ENCODE measurements at regions not wholly inside any gene's neighbourhood (a gene's known extent, or its start where the extent isn't known, plus 50 kb on each side); places are given as distances from the start of the nearest gene placed in this dataset.
"Not testable (repeated sequence)": the region's sequence is repeated elsewhere in the genome, so short reads cannot be mapped to it uniquely, and the experiment has no call there.

DNA sequence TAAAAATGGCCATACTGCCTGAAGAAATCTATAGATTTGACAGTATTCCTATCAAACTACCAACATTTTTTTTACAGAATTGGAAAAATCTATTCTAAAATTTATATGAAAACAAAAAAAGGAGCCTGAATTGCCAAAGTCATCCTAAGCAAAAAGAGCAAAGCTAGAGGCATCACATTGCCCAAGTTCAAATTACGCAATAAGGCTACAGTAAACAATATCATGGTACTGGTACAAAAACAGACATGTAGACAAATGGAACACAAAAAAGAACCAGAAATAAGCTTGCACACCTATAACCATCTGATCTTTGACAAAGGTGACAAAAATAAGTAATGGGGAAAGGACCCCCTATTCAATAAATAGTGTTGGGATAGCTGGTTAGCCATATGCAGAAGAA, 50.2 kb upstream of the THSD7B start:
- no peak for DNase-seq (ENCODE audit: low spot score)

DNA sequence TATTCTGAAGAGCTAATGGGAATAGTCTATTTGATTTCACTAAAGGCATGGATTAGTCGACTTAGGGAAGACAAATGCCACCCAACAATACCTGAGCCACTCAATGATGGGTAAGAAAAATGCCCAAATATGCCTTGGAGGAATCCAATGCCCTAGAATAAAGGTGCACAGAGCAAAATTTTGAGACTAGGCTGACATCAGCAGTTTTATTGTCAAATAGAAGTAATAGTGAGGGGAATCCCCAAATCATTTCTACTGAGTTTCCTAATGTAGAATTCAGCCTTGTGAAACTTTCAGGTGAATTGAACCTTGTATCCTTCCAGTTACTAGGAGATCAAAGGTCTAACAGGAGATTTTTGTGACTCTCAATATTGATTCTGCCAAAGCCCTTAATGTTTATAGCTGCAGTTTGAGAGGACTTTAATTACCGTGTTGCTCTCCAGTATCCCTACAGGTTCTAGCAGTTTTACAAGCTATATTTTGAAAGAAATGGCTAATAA, 50.8 kb upstream of the THSD7B start:
- DNase-seq (ENCODE audit: low spot score): no peak

DNA sequence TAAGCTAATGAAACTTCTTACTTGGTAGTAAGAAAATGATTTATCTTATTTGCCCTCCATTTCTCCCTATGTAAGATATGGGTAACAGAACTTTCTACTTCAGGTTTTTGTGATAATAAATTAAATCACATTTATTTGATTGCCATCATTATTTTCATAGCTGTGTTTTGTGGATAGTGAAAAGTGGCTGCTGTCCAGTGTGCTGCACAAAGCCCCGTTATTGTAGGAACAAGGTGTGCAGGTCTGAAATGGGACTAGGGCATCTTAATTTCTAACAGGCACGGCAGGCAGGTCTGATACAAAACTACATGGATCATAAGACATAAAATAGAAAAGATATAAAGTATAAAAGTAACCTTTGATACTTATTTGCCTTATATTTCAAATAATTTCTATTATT, 51.6 kb upstream of the THSD7B start:
- no peak for DNase-seq (ENCODE audit: low spot score)

DNA sequence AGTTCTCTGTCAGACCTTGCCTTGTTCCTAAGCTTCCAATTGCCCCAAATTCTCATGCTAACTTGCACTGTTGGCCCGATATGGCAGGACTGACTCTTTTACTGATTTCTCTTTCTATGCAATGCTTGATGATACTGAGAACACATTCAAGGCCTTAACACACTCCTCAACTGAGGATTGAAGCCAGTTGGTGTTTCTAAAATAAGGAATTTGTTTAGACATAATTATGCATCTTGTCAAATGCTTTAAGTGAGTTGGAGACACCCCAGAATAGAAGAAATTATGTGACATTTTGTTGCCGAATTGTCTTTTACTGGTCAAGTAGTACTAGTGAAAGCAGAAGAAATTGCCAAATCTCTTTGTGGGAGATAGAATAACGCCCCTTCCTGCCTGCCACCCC, 60.0 kb upstream of the THSD7B start:
- DNase-seq (ENCODE audit: low spot score): no peak

DNA sequence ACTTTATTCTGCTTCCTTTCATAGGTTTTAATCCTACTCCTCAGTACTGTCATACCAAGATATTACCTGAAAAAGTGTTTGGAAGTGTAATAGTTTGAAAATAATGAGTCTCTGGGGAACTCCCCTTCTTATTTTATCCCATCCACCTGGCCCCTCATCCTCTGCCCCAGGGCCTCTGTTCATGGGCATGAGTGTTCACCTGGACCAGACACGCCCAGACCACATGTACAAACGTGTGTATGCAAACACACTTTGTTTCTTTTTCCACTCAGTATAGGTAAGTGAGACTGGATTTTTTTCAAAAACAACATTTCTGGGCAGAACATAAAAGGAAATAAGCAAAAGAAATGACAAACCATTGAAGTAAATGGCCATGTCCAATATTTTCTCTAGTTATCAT, 62.1 kb upstream of the THSD7B start:
- no peak for DNase-seq (ENCODE audit: low spot score)

DNA sequence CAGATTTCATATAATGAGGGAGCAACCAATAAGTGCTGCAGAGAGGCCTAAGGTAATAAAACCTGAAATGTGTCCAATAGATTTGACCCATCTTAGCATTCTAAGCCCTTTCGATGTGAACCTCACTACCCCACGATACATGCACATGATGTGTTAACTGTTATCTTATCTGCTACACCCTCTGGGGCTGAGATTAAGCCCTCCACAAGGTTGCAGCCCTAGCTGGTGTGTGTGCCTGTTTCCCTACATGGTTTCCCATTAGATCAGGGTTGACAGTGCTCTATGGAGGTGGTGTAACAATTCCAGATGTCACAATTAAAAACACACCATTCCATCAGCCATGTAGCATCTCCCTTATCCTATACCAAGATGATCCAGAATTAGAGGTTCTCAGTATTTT, 68.9 kb upstream of the THSD7B start:
- DNase-seq (ENCODE audit: low spot score): no peak

DNA sequence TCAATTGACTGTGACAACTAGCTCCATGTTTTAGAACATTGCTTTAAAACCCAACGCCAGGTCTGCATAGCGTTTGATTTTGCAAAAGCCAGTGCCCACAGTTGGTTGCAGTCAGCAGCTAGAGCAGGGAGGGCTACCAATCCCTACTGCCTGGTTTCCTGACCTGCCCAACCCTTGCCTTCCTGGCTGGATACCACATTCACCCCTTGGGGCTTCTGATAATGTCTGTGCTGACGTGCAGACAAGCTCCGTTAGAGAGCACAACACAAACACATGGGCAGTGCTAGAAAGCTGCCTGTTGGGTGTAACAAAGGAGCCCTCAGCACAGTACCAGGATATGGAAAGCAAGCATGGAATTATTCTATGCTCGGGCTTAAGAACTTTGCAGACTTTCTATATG, 71.4 kb upstream of the THSD7B start:
- DNase-seq (ENCODE audit: low spot score): no peak

DNA sequence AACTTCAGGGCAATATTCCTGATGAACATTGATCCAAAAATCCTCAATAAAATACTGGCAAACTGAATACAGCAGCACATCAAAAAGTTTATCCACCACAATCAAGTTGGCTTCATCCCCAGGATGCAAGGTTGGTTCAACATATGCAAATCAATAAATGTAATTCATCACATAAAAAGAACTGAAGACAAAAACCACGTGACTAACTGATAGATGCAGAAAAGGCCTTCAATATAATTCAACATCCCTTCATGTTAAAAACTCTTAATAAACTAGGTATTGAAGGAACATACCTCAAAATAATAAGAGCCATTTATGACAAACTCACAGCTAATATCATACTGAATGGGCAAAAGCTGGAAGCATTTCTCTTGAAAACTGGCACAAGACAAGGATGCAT, 85.3 kb upstream of the THSD7B start:
- DNase-seq (ENCODE audit: low spot score): not testable (repeated sequence)

DNA sequence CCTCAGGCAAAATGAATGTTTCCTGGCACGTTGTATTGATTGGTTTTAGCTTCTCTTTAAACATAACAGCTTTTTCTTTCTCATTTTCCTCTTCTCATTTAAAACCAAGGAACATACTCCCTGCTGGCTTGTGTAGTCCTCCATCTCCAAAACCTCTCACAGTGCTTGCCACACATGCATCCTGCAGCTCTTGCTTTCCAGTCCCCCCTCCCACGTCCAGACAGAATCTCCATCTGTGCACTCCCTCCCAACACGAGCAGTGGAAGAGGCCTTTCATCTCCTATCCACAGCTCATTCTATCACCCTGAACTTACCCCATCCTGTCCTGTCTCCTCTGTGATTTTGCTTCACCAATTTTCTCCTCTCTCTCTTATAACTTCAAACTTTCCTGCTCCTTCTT, 99.6 kb upstream of the THSD7B start:
- no peak for DNase-seq (ENCODE audit: low spot score)

DNA sequence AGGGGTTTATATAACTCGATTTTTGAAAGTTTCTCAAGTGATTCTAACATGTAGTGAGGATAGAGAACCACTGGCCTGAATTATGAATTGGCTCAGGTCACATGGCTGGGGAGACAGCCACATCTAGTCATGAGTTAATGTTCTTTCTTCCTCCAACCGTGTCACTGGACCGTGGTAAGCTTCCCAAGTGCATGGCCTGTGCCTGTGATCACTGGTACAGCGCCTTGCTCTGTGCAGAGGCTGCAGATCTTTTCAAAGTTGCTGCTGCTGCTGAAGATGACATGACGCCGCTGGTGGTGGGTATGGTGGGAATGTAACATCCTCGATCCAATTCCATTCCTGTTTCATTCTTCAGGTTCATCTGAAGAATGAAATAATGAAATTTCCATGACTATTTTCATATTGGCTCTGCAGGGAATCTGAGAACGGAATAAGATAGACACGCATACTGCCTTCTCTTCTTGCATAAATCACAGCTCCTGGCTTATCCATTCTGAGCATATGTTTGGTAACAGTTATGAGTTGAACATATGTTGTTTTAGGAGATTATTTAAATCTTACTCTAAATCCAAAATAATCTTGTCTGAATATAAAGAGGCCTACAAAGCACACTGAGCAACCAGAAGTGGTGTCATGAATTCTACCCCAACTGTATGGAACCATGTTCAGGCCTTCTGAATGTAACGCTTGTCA, 100.5 kb upstream of the THSD7B start:
- no peak for DNase-seq (ENCODE audit: low spot score)

DNA sequence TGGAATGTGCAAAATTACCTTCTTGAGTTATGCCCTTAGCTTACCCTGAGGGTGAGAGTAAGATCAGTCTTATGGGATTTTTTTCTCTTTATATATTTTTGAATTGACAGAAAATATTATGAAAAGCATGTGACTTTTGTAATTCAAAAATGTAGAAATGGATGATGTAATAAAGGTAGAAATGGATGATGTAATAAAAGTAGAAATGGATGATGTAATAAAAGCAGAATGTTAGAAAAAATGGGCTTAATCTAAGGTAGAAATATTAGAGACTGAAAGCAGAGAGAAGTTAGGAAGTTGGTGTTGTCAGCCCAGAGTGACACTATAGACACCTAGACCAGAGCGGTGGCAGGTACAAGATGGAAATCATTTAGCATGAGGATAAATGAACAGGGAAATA, 107.1 kb upstream of the THSD7B start:
- DNase-seq (ENCODE audit: low spot score): no peak

DNA sequence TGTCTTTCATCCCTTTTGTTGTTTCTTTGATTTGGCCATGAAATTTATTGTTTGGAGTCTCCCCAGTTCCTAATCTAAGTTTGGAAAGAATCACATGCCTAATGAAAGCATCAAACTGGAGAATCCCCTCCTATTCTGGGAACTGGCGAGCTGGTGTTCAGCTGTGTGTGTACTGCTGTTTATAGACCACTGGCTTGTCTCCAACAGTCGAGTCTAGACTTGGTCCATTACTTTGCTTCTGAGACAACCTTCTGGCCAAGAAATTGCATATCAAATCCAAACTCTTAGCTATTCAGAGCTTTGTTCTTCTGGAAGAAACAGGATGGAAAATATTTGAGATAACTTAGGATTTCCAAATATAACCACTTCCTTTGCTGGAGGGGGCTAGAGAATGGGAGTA, 111.5 kb upstream of the THSD7B start:
- DNase-seq (ENCODE audit: low spot score): no peak

DNA sequence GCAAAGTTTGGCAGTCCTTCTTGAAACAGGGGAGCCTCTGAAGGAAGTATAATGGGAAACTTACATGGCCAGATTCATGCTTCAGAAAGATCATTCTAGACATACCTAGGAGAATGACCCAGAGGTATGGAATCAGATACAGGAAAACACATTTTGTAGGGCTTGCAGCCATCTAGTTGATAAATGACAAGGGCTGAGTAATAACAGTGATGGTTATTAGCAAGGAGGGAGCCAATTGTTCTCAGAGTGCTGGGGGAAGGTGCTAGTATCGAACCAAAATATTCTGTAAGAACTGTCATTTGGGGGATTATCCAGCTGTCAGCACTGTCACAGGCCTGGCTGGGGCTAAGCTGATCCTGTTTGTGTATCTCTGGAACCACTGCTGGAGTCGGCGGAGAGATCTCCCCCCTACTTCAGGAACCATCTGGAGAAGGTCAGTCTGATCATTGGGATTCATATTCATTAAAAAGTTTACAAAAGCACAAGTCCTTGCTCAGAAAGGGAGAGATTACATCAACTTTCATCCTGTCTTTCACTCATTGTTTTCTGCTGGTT, 113.8 kb upstream of the THSD7B start:
- DNase-seq (ENCODE audit: low spot score): no peak

DNA sequence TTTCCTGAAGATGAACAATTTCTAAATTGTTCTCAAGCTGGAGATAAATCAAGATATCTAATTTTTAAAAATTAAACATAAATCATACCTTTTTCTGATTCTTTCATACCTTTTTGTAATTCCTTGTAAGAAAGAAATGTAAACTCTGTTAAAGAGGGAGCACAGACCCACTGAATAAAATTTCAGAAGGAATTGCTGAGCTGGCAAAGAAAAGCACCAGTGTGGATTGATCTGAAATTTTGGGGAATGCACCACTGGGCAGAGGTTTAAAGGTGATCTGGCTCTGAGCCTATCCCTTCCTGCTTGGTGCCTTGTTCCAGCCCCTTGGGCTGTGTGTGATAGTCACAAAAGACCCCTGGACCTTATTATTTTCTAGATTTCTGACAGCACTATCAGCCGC, 118.3 kb upstream of the THSD7B start:
- DNase-seq (ENCODE audit: low spot score): no peak

DNA sequence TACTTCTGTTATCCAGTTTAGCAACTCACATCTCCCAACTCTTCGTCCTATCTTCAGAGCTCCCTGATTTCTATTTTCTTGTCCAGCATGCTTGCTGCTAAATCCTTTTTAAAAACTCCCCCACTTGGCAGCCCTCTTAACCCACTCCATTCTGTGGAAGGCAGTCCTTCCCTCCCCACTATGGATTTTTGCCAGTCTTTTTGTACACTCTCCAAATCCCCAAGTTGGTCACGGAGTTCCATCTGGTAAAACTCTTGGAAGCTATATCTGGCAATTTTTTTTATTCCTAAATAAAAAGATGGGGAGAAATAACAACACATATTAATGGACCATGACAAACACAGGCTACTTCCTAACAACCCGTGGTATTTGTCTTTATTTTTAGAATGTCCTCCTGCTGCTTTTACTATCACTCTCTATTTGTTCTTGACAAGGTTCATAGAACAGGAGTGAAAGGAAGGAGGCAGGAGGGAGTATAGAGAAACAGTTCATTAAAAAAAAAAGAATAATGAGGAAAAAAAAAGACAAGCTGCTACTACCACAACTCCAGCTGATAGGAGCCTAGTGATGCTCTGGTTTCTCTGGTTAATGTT, 120.0 kb upstream of the THSD7B start:
- no peak for DNase-seq (ENCODE audit: low spot score)

DNA sequence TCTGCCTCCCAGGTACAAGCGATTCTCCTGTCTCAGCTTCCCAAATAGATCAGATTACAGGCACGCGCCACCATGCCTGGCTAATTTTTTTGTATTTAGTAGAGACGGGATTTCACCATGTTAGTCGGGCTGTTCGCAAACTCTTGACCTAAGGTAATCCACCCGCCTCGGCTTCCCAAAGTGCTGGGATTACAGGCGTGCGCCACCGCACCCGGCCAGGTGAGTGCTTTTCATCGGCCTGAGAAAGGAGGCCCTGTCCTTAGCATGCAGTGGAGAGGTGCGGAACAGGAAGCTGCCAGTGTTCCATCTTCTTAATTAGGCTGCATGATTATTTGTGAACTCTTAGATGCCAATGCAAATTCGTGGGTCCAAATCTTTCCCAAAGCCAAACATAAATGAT, 125.7 kb upstream of the THSD7B start:
- DNase-seq (ENCODE audit: low spot score): no peak

DNA sequence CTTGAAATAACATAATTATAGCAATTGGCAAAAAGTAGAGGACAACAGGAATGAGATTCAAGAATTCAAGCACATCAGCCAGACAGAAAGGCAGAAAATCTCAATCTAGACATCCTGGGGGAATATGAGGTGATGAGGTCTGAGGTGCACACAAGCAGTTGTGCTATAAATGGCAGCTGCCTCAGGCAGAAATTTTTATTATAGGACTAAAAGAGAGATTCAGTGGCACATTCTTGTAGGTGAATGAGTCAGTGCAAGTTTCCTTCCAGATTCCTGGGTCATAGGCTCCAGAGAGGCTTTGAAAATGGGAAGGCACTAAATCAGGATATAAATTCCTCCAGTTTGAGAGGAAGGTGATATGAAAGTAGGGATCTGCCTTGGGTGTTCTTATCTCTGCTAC, 127.2 kb upstream of the THSD7B start:
- no peak for DNase-seq (ENCODE audit: low spot score)

DNA sequence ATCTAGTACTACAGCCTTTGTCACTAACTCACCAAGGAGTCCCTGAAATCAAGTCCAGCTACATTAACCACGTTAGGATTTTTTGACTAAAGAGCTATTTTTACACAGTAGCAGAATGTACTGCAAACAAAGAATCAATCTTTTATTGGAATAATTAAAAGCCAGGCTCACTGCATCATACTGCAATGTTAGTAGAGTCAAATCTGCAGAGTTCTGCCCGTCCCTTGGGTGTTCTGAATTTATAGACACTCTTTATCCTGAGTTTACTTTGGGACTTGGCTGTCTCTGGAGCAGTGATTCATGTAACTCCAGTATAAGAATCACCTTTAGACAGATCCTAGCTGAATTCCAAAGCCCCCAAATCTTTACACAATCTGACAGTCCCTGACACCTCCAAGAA, 127.9 kb upstream of the THSD7B start:
- no peak for DNase-seq (ENCODE audit: low spot score)

DNA sequence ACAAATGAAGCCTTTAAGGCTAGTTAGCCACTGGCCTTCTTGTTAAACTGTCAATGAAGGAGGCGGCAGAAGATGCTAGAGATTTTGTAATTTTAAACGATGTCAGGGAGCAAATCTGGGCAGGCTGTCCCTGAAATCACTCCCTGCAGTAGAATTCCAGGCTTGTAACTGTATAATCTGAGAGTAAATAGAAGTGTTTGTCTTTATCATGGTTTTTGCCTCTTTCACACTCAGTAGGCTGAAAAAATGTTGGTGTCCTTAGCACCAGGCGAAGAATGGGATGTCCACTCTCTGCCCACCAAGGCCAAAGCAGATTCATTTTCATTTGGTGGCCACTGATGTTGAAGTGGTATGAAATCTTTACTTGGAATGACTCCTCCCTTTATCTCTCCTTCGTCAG, 136.9 kb upstream of the THSD7B start:
- no peak for DNase-seq (ENCODE audit: low spot score)

DNA sequence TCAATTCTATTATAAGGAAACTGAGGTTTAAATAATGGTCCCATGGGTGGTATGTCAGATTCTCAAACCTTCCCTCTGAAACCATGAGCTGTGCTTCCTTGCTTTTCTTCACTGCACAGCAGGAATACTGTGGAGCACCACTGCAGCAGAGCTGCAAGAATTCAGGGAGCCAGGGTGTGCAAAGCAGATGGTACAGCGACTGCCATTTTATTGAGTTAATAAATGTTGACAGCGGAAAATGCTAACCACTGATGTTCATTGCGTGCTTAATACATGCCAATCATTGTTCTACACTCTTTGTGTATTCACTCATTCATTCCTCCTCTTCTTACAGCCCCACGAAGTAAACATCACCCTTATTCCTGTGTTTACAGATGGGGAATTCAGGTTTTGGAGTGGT, 152.2 kb upstream of the THSD7B start:
- no peak for DNase-seq (ENCODE audit: low spot score)

DNA sequence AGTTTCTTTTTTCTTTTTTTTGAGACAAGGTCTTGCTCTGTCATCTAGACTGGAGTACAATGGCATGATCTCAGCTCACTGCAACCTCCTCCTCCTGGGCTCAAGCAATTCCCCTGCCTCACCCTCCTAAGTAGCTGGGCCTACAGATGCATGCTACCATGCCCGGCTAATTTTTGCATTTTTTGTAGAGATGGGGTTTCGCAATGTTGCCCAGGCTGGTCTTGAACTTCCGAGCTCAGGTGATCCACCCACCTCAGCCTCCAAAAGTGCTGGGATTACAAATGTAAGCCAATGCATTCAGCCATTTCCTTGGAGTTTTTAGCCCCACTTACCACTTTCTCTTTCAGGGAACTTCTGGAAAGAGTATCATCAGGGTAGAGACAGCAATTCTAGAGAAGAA, 153.3 kb upstream of the THSD7B start:
- no peak for DNase-seq (ENCODE audit: low spot score)

DNA sequence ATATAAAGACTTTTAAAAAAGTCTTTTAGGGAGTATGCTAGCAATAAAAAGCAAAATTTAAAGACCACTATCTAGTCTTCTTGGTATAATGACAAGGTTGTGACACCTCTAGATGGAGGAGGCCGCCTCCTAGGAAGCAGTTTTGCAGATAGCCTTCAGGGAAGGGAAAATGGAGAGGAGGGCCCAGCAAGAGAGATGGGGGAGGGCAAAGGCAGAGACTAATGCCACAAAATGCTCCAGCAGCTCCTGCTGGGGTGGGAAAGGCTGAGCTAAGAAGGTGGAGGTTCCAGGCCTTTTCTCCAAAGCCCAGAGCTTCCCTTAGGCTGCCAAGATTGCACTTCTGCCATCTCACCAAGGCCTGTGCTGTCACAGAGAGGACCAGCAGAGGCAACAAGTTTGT, 153.9 kb upstream of the THSD7B start:
- DNase-seq (ENCODE audit: low spot score): no peak

DNA sequence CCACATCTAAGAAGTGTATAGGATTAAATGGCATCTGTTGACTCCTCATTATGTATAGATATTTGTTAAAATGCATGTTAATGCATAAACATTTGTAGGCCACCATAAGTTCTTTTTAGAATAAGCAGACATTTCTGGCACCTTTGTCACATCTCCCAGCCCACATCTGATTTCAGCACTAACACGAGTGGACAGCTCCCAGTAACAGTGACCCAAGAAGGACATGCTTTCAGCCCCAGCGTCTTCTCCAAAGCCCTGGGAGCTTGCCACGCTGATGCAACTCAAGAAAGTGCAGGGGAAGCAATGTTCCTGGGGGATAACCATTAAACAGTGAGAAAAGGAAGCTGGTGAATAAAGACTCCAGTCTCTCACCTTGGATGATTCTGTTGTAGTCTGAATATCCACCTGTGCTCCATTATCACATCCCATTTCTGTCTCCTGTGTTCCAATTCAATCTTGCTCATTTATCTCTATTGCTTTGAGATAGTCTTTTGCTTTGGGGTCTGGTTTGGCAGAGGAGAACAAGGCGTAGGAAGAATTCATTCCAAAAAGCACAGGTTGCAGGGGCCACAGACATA, 182.6 kb upstream of the THSD7B start:
- no peak for DNase-seq (ENCODE audit: low spot score)

DNA sequence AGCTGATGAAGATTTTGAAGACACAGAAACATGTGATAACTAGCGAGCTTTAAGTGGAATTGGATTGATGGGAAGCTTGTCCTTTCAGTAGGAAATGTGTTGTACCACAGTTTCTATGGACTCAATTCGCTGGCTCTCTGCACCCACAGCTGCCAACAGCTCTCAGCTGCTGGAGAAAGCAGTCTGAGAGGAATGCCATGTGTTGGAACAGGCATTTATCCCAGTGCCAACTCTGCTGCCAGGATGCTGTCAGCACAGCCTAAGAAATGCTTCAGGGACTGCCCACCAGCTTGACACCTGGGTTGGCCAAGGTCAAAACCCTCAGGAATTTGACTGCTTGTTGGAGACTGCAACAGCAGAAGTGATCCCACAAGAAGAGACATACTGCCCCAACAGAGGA, 193.0 kb upstream of the THSD7B start:
- DNase-seq (ENCODE audit: low spot score): no peak

All from hematopoietic multipotent progenitor cell treated with erythropoietin and hydrocortisone succinate and interleukin-3 and kit ligand, for 15 days (in vitro differentiated cells).